ENCODE measurements at regions not wholly inside any gene's neighbourhood (a gene's known extent, or its start where the extent isn't known, plus 50 kb on each side); places are given as distances from the start of the nearest gene placed in this dataset.

- intact Hi-C loops (cut with micrococcal nuclease), result no loop called here
- Histone ChIP-seq H4K20me1 (replicated peaks; ENCODE audit: control insufficient read depth, extremely low read depth, insufficient read depth, low read length) (peaks cover 6% of the 10 kb centered on the region), H3K9me1 (replicated peaks; ENCODE audit: control insufficient read depth, extremely low read depth, insufficient read depth, low read length) (no peaks in the 10 kb centered on the region), H3K79me2 (ENCODE audit: control insufficient read depth, insufficient read depth, low read length) (peaks cover 36% of the 10 kb centered on the region), H3K27me3 (ENCODE audit: control insufficient read depth in 2 of 2, insufficient read depth in 2 of 2, low read length in 2 of 2) (no peaks in the 10 kb centered on the region), H3K27ac (ENCODE audit: insufficient read depth, low read depth, low read length) (no peak overlapping the region), H3K4me2 (ENCODE audit: insufficient read depth, low read length) (no peak overlapping the region), H2AFZ (ENCODE audit: low read depth, low read length) (no peak overlapping the region), H3K4me1 (ENCODE audit: control insufficient read depth, extremely low read depth, insufficient read depth, low read length) (peaks cover 6% of the 10 kb centered on the region), H3K36me3 (ENCODE audit: control insufficient read depth in 2 of 2, extremely low read depth in 1 of 2, insufficient read depth in 2 of 2, low read length in 2 of 2) (no peaks in the 10 kb centered on the region), H3K9me3 (replicated peaks; ENCODE audit: control insufficient read depth, insufficient read depth, low read length) (no peaks in the 10 kb centered on the region), H3K4me3 (replicated peaks in 1 of 3; ENCODE audit: insufficient read depth in 1 of 3, low read depth in 1 of 3, low read length in 3 of 3) (no peak overlapping the region), H3K9ac (replicated peaks; ENCODE audit: extremely low read depth, insufficient read depth, low read length) (no peak overlapping the region)
- DNase-seq (ENCODE audit: low read depth, low spot score) (no peak), FAIRE-seq (no peak)
- dilution Hi-C loops (cut with MboI; ENCODE audit: extremely low pct_ligation_motif_present, low sequenced_read_pairs), result no loop called here
- POLR2A ChIA-PET, result no interaction called here
- no TSS peak for BruUV-seq (replicated peaks)
- TF ChIP-seq, protein P1, sequence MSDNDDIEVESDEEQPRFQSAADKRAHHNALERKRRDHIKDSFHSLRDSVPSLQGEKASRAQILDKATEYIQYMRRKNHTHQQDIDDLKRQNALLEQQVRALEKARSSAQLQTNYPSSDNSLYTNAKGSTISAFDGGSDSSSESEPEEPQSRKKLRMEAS (IDR thresholded peaks at IDR 0.05; ENCODE audit: insufficient read depth, insufficient read length), result no peak
- TF ChIP-seq EZH2 (IDR thresholded peaks at IDR 0.05; ENCODE audit: borderline replicate concordance, low read depth, low read length, severe bottlenecking), result no peak
- TF ChIP-seq CTCF (IDR thresholded peaks at IDR 0.05; ENCODE audit: extremely low read depth in 1 of 2, insufficient read depth in 1 of 2, low read depth in 1 of 2, low read length in 2 of 2), result no peak
- no peak for TF ChIP-seq POLR2AphosphoS5 (IDR thresholded peaks at IDR 0.05; ENCODE audit: insufficient read depth, low read depth, low read length)
- no peak for TF ChIP-seq MYC (IDR thresholded peaks at IDR 0.05; ENCODE audit: low read depth, low read length)
- no peak for TF ChIP-seq FOS (IDR thresholded peaks at IDR 0.05; ENCODE audit: borderline replicate concordance, insufficient read depth, low read length)
- TF ChIP-seq POLR2A (IDR thresholded peaks at IDR 0.05; ENCODE audit: low read depth, low read length), result no peak
- no peak for TF ChIP-seq GATA2 (IDR thresholded peaks at IDR 0.05; ENCODE audit: insufficient read depth, insufficient read length, low read depth, low read length)
- TF ChIP-seq JUN (IDR thresholded peaks at IDR 0.05; ENCODE audit: borderline replicate concordance, insufficient read depth, insufficient read length, low read depth), result no peak
- CTCF ChIA-PET, result interaction anchor here (0.8 to 1.3 kb wide), 3 partner anchors 9 to 32 kb away, joined by 3 to 4 read pairs (median 3); no protein-coding TSS in a partner anchor
Measured at GRCh38 chr6:21694168-21694567, 100.6 kb downstream of the SOX4 start.

Data from endothelial cell of umbilical vein (primary cell).